ENCODE measurements at regions not wholly inside any gene's neighbourhood (a gene's known extent, or its start where the extent isn't known, plus 50 kb on each side); places are given as distances from the start of the nearest gene placed in this dataset.

GRCh38 chr7:35463751-35464150 lies 209.9 kb upstream of the TBX20 start:
- Histone ChIP-seq H3K4me3 (ENCODE audit: low read depth in 1 of 3, low read length in 3 of 3) (no peak overlapping the region), H3K4me1 (ENCODE audit: control insufficient read depth in 3 of 3, insufficient read depth in 2 of 3, low read depth in 1 of 3, low read length in 2 of 3) (no peaks in the 10 kb centered on the region), H3K9me3 (ENCODE audit: control insufficient read depth in 2 of 2, insufficient read depth in 1 of 2, low read depth in 1 of 2, low read length in 1 of 2) (peaks cover 0 to 3% of the 10 kb centered on the region in 2 donors), H3K36me3 (ENCODE audit: control insufficient read depth in 3 of 3, insufficient read depth in 2 of 3, low read depth in 1 of 3, low read length in 3 of 3) (no peaks in the 10 kb centered on the region), H3K27me3 (ENCODE audit: control insufficient read depth in 3 of 3, insufficient read depth in 3 of 3, low read length in 3 of 3) (peaks cover 0 to 4% (median 0%) of the 10 kb centered on the region in 3 donors), H3K27ac (ENCODE audit: low read depth in 1 of 3, low read length in 2 of 3) (no peak overlapping the region)
- DNase-seq (no peak), FAIRE-seq (no peak)
- WGBS, 3 donors = 53 to 63% (median 58%) methylated on average over 4 of the region's 4 CpGs

- WGBS, 3 donors = 61 to 79% (median 63%) methylated on average over 3 of the region's 3 CpGs
- Histone ChIP-seq H3K27ac (ENCODE audit: low read depth in 1 of 3, low read length in 2 of 3) (no peak overlapping the region), H3K4me1 (ENCODE audit: control insufficient read depth in 3 of 3, insufficient read depth in 2 of 3, low read depth in 1 of 3, low read length in 2 of 3) (no peaks in the 10 kb centered on the region), H3K36me3 (ENCODE audit: control insufficient read depth in 3 of 3, insufficient read depth in 2 of 3, low read depth in 1 of 3, low read length in 3 of 3) (no peaks in the 10 kb centered on the region), H3K9me3 (ENCODE audit: control insufficient read depth in 2 of 2, insufficient read depth in 1 of 2, low read depth in 1 of 2, low read length in 1 of 2) (peaks cover 0 to 3% of the 10 kb centered on the region in 2 donors), H3K27me3 (ENCODE audit: control insufficient read depth in 3 of 3, insufficient read depth in 3 of 3, low read length in 3 of 3) (peaks cover 0 to 4% (median 0%) of the 10 kb centered on the region in 3 donors), H3K4me3 (ENCODE audit: low read depth in 1 of 3, low read length in 3 of 3) (no peak overlapping the region)
- FAIRE-seq (no peak), DNase-seq (no peak)
Observed at GRCh38 chr7:35463176-35463700, 209.3 kb upstream of the TBX20 start.

GRCh38 chr7:35454575-35455385 lies 200.9 kb upstream of the TBX20 start:
- 15 to 31% (median 29%) methylated on average over 55 to 58 of the region's 58 CpGs for WGBS, 3 donors
- no peak overlapping the region for H3K4me3 ChIP-seq (ENCODE audit: low read depth in 1 of 3, low read length in 3 of 3)
- H3K27me3 ChIP-seq (ENCODE audit: control insufficient read depth in 3 of 3, insufficient read depth in 3 of 3, low read length in 3 of 3) = peaks cover 0 to 24% (median 6%) of the 10 kb centered on the region in 3 donors
- DNase-seq = peak in 1 of 2 donors; percentile 1
- FAIRE-seq = no peak
- no peak overlapping the region for H3K27ac ChIP-seq (ENCODE audit: low read depth in 1 of 3, low read length in 2 of 3)
- peaks cover 0 to 3% of the 10 kb centered on the region in 2 donors for H3K9me3 ChIP-seq (ENCODE audit: control insufficient read depth in 2 of 2, insufficient read depth in 1 of 2, low read depth in 1 of 2, low read length in 1 of 2)
- no peaks in the 10 kb centered on the region for H3K36me3 ChIP-seq (ENCODE audit: control insufficient read depth in 3 of 3, insufficient read depth in 2 of 3, low read depth in 1 of 3, low read length in 3 of 3)
- no peaks in the 10 kb centered on the region for H3K4me1 ChIP-seq (ENCODE audit: control insufficient read depth in 3 of 3, insufficient read depth in 2 of 3, low read depth in 1 of 3, low read length in 2 of 3)

- WGBS, 3 donors = 38 to 60% (median 49%) methylated on average over 3 of the region's 3 CpGs
- Histone ChIP-seq H3K4me1 (ENCODE audit: control insufficient read depth in 3 of 3, insufficient read depth in 2 of 3, low read depth in 1 of 3, low read length in 2 of 3) (no peaks in the 10 kb centered on the region), H3K4me3 (ENCODE audit: low read depth in 1 of 3, low read length in 3 of 3) (no peak overlapping the region), H3K9me3 (ENCODE audit: control insufficient read depth in 2 of 2, insufficient read depth in 1 of 2, low read depth in 1 of 2, low read length in 1 of 2) (no peaks in the 10 kb centered on the region), H3K27ac (ENCODE audit: low read depth in 1 of 3, low read length in 2 of 3) (no peak overlapping the region), H3K27me3 (ENCODE audit: control insufficient read depth in 3 of 3, insufficient read depth in 3 of 3, low read length in 3 of 3) (peaks cover 0 to 20% (median 2%) of the 10 kb centered on the region in 3 donors), H3K36me3 (ENCODE audit: control insufficient read depth in 3 of 3, insufficient read depth in 2 of 3, low read depth in 1 of 3, low read length in 3 of 3) (no peaks in the 10 kb centered on the region)
- DNase-seq = no peak
- FAIRE-seq = no peak
Observed at GRCh38 chr7:35450456-35451214, 196.7 kb upstream of the TBX20 start.

- 62 to 81% (median 70%) methylated on average over 4 of the region's 4 CpGs for WGBS, 3 donors
- FAIRE-seq = no peak
Observed at GRCh38 chr7:35448486-35448885, 194.6 kb upstream of the TBX20 start.

GRCh38 chr7:35446091-35446490 lies 192.2 kb upstream of the TBX20 start:
- FAIRE-seq (no peak), DNase-seq (no peak)
- no peak overlapping the region for H3K27ac ChIP-seq (ENCODE audit: low read depth in 1 of 3, low read length in 2 of 3)
- WGBS, 3 donors = 59 to 69% (median 68%) methylated on average over 6 of the region's 6 CpGs
- H3K4me3 ChIP-seq (ENCODE audit: low read depth in 1 of 3, low read length in 3 of 3) = no peak overlapping the region
- H3K9me3 ChIP-seq (ENCODE audit: control insufficient read depth in 2 of 2, insufficient read depth in 1 of 2, low read depth in 1 of 2, low read length in 1 of 2) = no peaks in the 10 kb centered on the region
- no peaks in the 10 kb centered on the region for H3K4me1 ChIP-seq (ENCODE audit: control insufficient read depth in 3 of 3, insufficient read depth in 2 of 3, low read depth in 1 of 3, low read length in 2 of 3)
- peaks cover 0 to 7% (median 0%) of the 10 kb centered on the region in 3 donors for H3K27me3 ChIP-seq (ENCODE audit: control insufficient read depth in 3 of 3, insufficient read depth in 3 of 3, low read length in 3 of 3)
- H3K36me3 ChIP-seq (ENCODE audit: control insufficient read depth in 3 of 3, insufficient read depth in 2 of 3, low read depth in 1 of 3, low read length in 3 of 3) = no peaks in the 10 kb centered on the region

More at GRCh38 chr7:35448486-35448885, 194.6 kb upstream of the TBX20 start:
- Histone ChIP-seq H3K9me3 (ENCODE audit: control insufficient read depth in 2 of 2, insufficient read depth in 1 of 2, low read depth in 1 of 2, low read length in 1 of 2) (no peaks in the 10 kb centered on the region), H3K36me3 (ENCODE audit: control insufficient read depth in 3 of 3, insufficient read depth in 2 of 3, low read depth in 1 of 3, low read length in 3 of 3) (no peaks in the 10 kb centered on the region), H3K27ac (ENCODE audit: low read depth in 1 of 3, low read length in 2 of 3) (no peak overlapping the region), H3K27me3 (ENCODE audit: control insufficient read depth in 3 of 3, insufficient read depth in 3 of 3, low read length in 3 of 3) (peaks cover 0 to 5% (median 3%) of the 10 kb centered on the region in 3 donors), H3K4me1 (ENCODE audit: control insufficient read depth in 3 of 3, insufficient read depth in 2 of 3, low read depth in 1 of 3, low read length in 2 of 3) (no peaks in the 10 kb centered on the region), H3K4me3 (ENCODE audit: low read depth in 1 of 3, low read length in 3 of 3) (no peak overlapping the region)
- no peak for DNase-seq

- Histone ChIP-seq H3K4me3 (ENCODE audit: low read depth in 1 of 3, low read length in 3 of 3) (no peak overlapping the region), H3K27me3 (ENCODE audit: control insufficient read depth in 3 of 3, insufficient read depth in 3 of 3, low read length in 3 of 3) (peaks cover 0 to 2% (median 2%) of the 10 kb centered on the region in 3 donors), H3K9me3 (ENCODE audit: control insufficient read depth in 2 of 2, insufficient read depth in 1 of 2, low read depth in 1 of 2, low read length in 1 of 2) (no peaks in the 10 kb centered on the region), H3K36me3 (ENCODE audit: control insufficient read depth in 3 of 3, insufficient read depth in 2 of 3, low read depth in 1 of 3, low read length in 3 of 3) (no peaks in the 10 kb centered on the region), H3K27ac (ENCODE audit: low read depth in 1 of 3, low read length in 2 of 3) (no peak overlapping the region), H3K4me1 (ENCODE audit: control insufficient read depth in 3 of 3, insufficient read depth in 2 of 3, low read depth in 1 of 3, low read length in 2 of 3) (no peaks in the 10 kb centered on the region)
- DNase-seq (no peak), FAIRE-seq (no peak)
- WGBS, 3 donors = 58 to 78% (median 66%) methylated on average over 2 of the region's 2 CpGs
Observed at GRCh38 chr7:35437619-35438275, 183.8 kb upstream of the TBX20 start.

GRCh38 chr7:35436452-35436851 lies 182.6 kb upstream of the TBX20 start:
- Histone ChIP-seq H3K36me3 (ENCODE audit: control insufficient read depth in 3 of 3, insufficient read depth in 2 of 3, low read depth in 1 of 3, low read length in 3 of 3) (no peaks in the 10 kb centered on the region), H3K9me3 (ENCODE audit: control insufficient read depth in 2 of 2, insufficient read depth in 1 of 2, low read depth in 1 of 2, low read length in 1 of 2) (no peaks in the 10 kb centered on the region), H3K27ac (ENCODE audit: low read depth in 1 of 3, low read length in 2 of 3) (no peak overlapping the region), H3K27me3 (ENCODE audit: control insufficient read depth in 3 of 3, insufficient read depth in 3 of 3, low read length in 3 of 3) (peaks cover 0 to 2% (median 0%) of the 10 kb centered on the region in 3 donors), H3K4me3 (ENCODE audit: low read depth in 1 of 3, low read length in 3 of 3) (no peak overlapping the region), H3K4me1 (ENCODE audit: control insufficient read depth in 3 of 3, insufficient read depth in 2 of 3, low read depth in 1 of 3, low read length in 2 of 3) (no peaks in the 10 kb centered on the region)
- WGBS, 3 donors = 61 to 66% (median 63%) methylated on average over 5 of the region's 5 CpGs
- FAIRE-seq (no peak), DNase-seq (no peak)
